WERI-Rb-1 (cell line): ENCODE measurements at regions not wholly inside any gene's neighbourhood (a gene's known extent, or its start where the extent isn't known, plus 50 kb on each side); places are given as distances from the start of the nearest gene placed in this dataset.

Source experiments
- DNase-seq: peaks from one replicate; pipeline ENCODE4 v3.0.0-alpha.2; 2020
- H3K27ac ChIP-seq: fragments of 250-450 bp; sonication (Bioruptor Pico); 2 replicates; pipeline ENCODE4 v1.5.1; 2020; ENCODE audit warnings: mild to moderate bottlenecking, moderate library complexity
- H3K27me3 ChIP-seq: fragments of 250-450 bp; sonication (Bioruptor Pico); 2 replicates; pipeline ENCODE4 v1.5.1; 2021; ENCODE audit warnings: mild to moderate bottlenecking, low read depth, moderate library complexity; ENCODE audit not compliant: insufficient read depth, severe bottlenecking
- H3K36me3 ChIP-seq: fragments of 250-450 bp; sonication (Bioruptor Pico); 2 replicates; pipeline ENCODE4 v1.5.1; 2020; ENCODE audit warnings: mild to moderate bottlenecking, moderate library complexity
- H3K4me3 ChIP-seq: 2 replicates; pipeline ENCODE4 v1.5.1; 2011; ENCODE audit warnings: low read depth, mild to moderate bottlenecking, control low read depth, low read length
- H3K9me3 ChIP-seq: fragments of 250-450 bp; sonication (Bioruptor Pico); 2 replicates; pipeline ENCODE4 v1.5.1; 2021; ENCODE audit warnings: mild to moderate bottlenecking, moderate library complexity; ENCODE audit not compliant: severe bottlenecking
- TF ChIP-seq, protein P1 (sequence below): IDR thresholded peaks from 2 replicates; pipeline ENCODE4 v1.5.1; 2011; ENCODE audit warnings: low read depth, mild to moderate bottlenecking, control low read depth, inconsistent platforms, low read length

DNA sequence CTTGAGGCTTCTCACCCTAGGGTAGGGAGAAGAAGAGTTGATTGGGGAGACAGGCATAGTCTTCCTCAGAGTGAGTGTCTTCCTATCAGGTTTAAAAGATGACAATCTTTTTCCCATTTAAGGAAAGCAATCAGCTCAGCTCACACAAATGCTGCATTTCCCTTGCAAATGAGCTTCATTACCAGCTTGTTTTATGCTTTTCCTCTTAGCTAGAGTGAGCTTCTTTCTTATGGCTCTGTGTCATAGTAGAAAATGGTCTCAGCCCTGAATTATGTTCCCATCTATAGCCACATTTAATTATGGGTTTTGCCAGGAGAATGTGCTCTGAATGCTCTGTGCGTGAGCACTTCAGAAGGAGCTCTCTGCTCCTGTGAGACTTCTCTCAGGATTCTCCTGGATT is 112.8 kb upstream of the NCK2 start:
- Histone ChIP-seq H3K4me3 (no peak overlapping the region), H3K9me3 (no peaks in the 10 kb centered on the region), H3K27ac (no peak overlapping the region), H3K27me3 (no peaks in the 10 kb centered on the region), H3K36me3 (no peaks in the 10 kb centered on the region)
- TF ChIP-seq, protein P1, sequence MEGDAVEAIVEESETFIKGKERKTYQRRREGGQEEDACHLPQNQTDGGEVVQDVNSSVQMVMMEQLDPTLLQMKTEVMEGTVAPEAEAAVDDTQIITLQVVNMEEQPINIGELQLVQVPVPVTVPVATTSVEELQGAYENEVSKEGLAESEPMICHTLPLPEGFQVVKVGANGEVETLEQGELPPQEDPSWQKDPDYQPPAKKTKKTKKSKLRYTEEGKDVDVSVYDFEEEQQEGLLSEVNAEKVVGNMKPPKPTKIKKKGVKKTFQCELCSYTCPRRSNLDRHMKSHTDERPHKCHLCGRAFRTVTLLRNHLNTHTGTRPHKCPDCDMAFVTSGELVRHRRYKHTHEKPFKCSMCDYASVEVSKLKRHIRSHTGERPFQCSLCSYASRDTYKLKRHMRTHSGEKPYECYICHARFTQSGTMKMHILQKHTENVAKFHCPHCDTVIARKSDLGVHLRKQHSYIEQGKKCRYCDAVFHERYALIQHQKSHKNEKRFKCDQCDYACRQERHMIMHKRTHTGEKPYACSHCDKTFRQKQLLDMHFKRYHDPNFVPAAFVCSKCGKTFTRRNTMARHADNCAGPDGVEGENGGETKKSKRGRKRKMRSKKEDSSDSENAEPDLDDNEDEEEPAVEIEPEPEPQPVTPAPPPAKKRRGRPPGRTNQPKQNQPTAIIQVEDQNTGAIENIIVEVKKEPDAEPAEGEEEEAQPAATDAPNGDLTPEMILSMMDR = no peak
- no peak for DNase-seq

DNA sequence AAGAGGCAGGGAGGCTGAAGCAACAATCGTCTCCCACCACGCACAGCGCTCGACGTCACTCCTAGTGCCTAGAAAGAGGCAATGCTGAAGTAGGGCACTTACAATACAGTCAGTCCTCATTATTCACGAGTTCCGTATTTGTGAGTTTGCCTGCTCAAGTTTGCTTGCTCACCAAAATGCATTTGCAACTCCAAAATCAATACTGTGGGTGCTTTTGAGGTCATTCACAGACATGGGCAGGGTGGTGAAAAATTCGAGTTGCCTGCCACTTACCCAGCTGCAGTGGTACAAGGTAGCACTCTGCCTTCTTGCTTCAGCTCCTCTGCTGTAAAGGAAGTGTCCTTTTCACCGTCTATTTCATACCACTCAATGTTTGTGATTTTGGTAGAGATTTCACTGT is 113.7 kb upstream of the NCK2 start:
- no peak overlapping the region for H3K27ac ChIP-seq
- no peaks in the 10 kb centered on the region for H3K36me3 ChIP-seq
- H3K27me3 ChIP-seq = no peaks in the 10 kb centered on the region
- H3K4me3 ChIP-seq = no peak overlapping the region
- no peaks in the 10 kb centered on the region for H3K9me3 ChIP-seq
- DNase-seq = no peak
- TF ChIP-seq, protein P1 = no peak

DNA sequence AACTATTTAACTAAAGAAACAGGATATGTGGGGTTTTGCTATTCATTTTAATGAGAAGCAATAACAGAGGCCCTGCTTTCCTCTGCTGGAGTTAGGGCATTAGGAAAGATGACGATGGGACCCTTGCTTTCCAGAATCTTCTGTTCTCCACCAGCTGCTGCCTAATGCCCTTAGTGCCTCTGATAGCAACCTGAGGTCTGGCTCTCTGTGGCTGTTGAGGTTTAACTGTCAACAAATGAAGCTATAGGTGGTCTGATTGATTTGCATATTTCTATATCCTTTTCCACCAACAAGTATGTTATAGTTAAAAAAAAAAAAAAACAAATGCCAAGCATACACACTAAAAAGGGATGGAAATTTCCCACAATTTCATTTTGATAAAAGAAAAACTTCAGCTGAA is 115.1 kb upstream of the NCK2 start:
- no peaks in the 10 kb centered on the region for H3K27me3 ChIP-seq
- TF ChIP-seq, protein P1 = no peak
- no peak for DNase-seq
- no peaks in the 10 kb centered on the region for H3K36me3 ChIP-seq
- no peaks in the 10 kb centered on the region for H3K9me3 ChIP-seq
- H3K27ac ChIP-seq = no peak overlapping the region
- no peak overlapping the region for H3K4me3 ChIP-seq

DNA sequence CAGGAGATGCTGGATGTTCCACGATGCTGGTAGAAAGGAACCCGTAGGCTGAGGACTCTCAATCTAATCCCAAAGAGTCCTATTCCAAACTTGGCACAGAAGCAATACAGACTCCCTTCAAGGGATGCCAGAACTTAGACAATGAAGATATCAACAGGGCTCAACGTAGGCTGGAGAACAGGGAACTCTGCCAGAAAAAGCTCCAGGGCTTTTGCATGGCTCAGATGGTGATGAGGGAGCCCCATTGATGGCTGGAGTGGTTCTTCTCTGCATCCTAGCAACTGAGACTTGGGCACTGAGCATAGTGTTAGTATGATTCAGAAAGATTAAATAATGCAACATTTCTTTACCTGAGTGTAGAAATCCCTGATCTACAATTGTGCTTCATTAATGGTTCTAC is 117.2 kb upstream of the NCK2 start:
- no peak overlapping the region for H3K4me3 ChIP-seq
- no peak overlapping the region for H3K27ac ChIP-seq
- H3K36me3 ChIP-seq = no peaks in the 10 kb centered on the region
- no peak for DNase-seq
- no peaks in the 10 kb centered on the region for H3K27me3 ChIP-seq
- TF ChIP-seq, protein P1 = no peak
- no peaks in the 10 kb centered on the region for H3K9me3 ChIP-seq

DNA sequence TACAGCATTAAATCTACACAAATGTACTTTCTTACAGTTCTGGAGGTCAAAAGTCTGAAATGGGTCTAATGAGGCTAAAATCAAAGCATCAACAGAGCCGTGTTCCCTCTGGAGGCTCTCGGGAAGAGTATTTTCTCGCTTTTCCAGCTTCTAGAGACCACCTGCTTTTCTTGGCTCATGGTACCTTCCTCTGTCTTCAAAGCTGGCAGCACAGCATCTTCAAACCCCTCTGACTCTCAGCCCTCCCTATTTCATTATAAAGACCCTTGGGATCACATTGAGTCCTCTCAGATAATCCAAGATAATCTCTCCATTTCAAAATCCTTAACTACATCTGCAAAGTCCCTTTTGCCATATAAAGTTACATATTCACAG is 117.8 kb upstream of the NCK2 start:
- no peaks in the 10 kb centered on the region for H3K27me3 ChIP-seq
- no peak for DNase-seq

More for the DNA sequence above, 117.8 kb upstream of the NCK2 start:
- Histone ChIP-seq H3K36me3 (no peaks in the 10 kb centered on the region), H3K4me3 (no peak overlapping the region), H3K9me3 (no peaks in the 10 kb centered on the region), H3K27ac (no peak overlapping the region)
- TF ChIP-seq, protein P1 = no peak
